ENCODE measurements at regions not wholly inside any gene's neighbourhood (a gene's known extent, or its start where the extent isn't known, plus 50 kb on each side); places are given as distances from the start of the nearest gene placed in this dataset.

GRCh38 chr20:36104244-36104643 is 50.3 kb upstream of the EPB41L1 start:
- no peak for DNase-seq (ENCODE audit: low read depth)

Data from Daoy (cell line).